Fibroblast of lung (primary cell): ENCODE measurements at regions not wholly inside any gene's neighbourhood (a gene's known extent, or its start where the extent isn't known, plus 50 kb on each side); places are given as distances from the start of the nearest gene placed in this dataset.

Experiments used
- DNase-seq, 2 donors: peaks; one replicate each; pipeline versions ENCODE4 v3.0.0 to v3.0.0-alpha.2; 2010; ENCODE audit warnings: low read depth in 2 of 2
- H2AFZ ChIP-seq: 2 replicates; pipeline ENCODE4 v1.5.1; 2012; ENCODE audit warnings: low read length, control low read depth, inconsistent platforms
- H3K27ac ChIP-seq: 2 replicates; pipeline ENCODE4 v1.5.1; 2011; ENCODE audit warnings: low read length, control low read depth; ENCODE audit not compliant: insufficient read depth
- H3K27me3 ChIP-seq: 2 replicates; pipeline ENCODE4 v1.5.1; 2011; ENCODE audit warnings: mild to moderate bottlenecking, low read length; ENCODE audit not compliant: control insufficient read depth, insufficient read depth
- H3K36me3 ChIP-seq: 2 replicates; pipeline ENCODE4 v1.5.1; 2011; ENCODE audit warnings: low read length; ENCODE audit not compliant: control insufficient read depth, insufficient read depth
- H3K4me1 ChIP-seq: 2 replicates; pipeline ENCODE4 v1.5.1; 2011; ENCODE audit warnings: low read length; ENCODE audit not compliant: control insufficient read depth, insufficient read depth; ENCODE audit errors: extremely low read depth
- H3K4me2 ChIP-seq: 2 replicates; pipeline ENCODE4 v1.5.1; 2011; ENCODE audit warnings: low read length, control low read depth; ENCODE audit not compliant: insufficient read depth; ENCODE audit errors: extremely low read depth
- H3K4me3 ChIP-seq, 4 experiments: fragments of 200-600 bp in 1 of 4; sonication (generic) in 1 of 4; replicated peaks in 1 of 4; 2 replicates each; pipeline ENCODE4 v1.5.1; 2011 to 2016; ENCODE audit warnings: low read length in 4 of 4, low read depth in 3 of 4, mild to moderate bottlenecking in 3 of 4, control low read depth in 2 of 4, inconsistent platforms in 1 of 4, mixed read lengths in 1 of 4; ENCODE audit not compliant: insufficient read depth in 1 of 4; ENCODE audit errors: control extremely low read depth in 1 of 4
- H3K79me2 ChIP-seq: 2 replicates; pipeline ENCODE4 v1.5.1; 2012; ENCODE audit warnings: mild to moderate bottlenecking, low read length, inconsistent platforms; ENCODE audit not compliant: control insufficient read depth, insufficient read depth
- H3K9ac ChIP-seq: 2 replicates; pipeline ENCODE4 v1.5.1; 2011; ENCODE audit warnings: mild to moderate bottlenecking, low read length, control low read depth; ENCODE audit not compliant: insufficient read depth
- H3K9me3 ChIP-seq: 2 replicates; pipeline ENCODE4 v1.5.1; 2012; ENCODE audit warnings: low read depth, low read length; ENCODE audit not compliant: control insufficient read depth, insufficient read depth
- H4K20me1 ChIP-seq: 2 replicates; pipeline ENCODE4 v1.5.1; 2011; ENCODE audit warnings: low read length; ENCODE audit not compliant: control insufficient read depth, insufficient read depth; ENCODE audit errors: extremely low read depth
- CTCF ChIP-seq, 2 donors: IDR thresholded peaks in 1 of 2; conservative IDR thresholded peaks in 1 of 2; 1 replicate in 1 of 2; 2 replicates in 1 of 2; pipeline ENCODE4 v1.5.1; 2011 to 2012; ENCODE audit warnings: low read length in 2 of 2, control low read depth in 1 of 2, inconsistent platforms in 1 of 2, low read depth in 1 of 2, mild to moderate bottlenecking in 1 of 2
- EZH2 ChIP-seq: IDR thresholded peaks from 2 replicates; pipeline ENCODE4 v1.5.1; 2012; ENCODE audit warnings: low read length, control low read depth, mild to moderate bottlenecking; ENCODE audit errors: missing control alignments

- Histone ChIP-seq H3K9ac (no peak overlapping the region), H3K36me3 (no peaks in the 10 kb centered on the region), H3K9me3 (no peaks in the 10 kb centered on the region), H2AFZ (no peak overlapping the region), H4K20me1 (no peaks in the 10 kb centered on the region), H3K27me3 (no peaks in the 10 kb centered on the region), H3K79me2 (no peaks in the 10 kb centered on the region), H3K4me1 (no peaks in the 10 kb centered on the region), H3K4me2 (no peak overlapping the region), H3K4me3 (no peak overlapping the region), H3K27ac (no peak overlapping the region)
- no peak for DNase-seq
- TF ChIP-seq EZH2, result no peak
- TF ChIP-seq CTCF (conservative IDR thresholded peaks at IDR 0.05 in 1 of 2, IDR thresholded peaks at IDR 0.05 in 1 of 2; ENCODE audit: low read depth in 1 of 2, low read length in 2 of 2), result no peak
These were observed 379.2 kb upstream of the CELF4 start for GRCh38 chr18:37944700-37945270.

DNA sequence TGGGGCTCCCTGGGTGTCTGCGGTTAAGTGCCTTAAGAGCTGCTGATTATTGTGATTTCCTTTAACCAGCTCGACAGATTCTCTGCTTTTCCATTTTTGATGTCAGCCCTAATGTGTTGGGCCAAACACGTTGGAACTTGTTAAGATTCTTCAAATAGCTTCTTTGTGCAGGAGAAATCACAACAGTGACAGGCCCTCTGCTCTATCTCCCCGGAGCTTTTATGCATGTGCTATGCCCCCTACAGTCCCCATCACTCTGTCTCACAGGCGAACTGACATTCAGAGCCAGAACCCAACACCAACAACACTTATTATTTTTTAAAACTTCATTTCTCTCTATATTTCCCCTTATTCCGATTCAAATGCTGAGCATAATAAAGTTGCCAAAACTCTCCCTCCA, 371.7 kb upstream of the CELF4 start:
- no peaks in the 10 kb centered on the region for H3K36me3 ChIP-seq

DNA sequence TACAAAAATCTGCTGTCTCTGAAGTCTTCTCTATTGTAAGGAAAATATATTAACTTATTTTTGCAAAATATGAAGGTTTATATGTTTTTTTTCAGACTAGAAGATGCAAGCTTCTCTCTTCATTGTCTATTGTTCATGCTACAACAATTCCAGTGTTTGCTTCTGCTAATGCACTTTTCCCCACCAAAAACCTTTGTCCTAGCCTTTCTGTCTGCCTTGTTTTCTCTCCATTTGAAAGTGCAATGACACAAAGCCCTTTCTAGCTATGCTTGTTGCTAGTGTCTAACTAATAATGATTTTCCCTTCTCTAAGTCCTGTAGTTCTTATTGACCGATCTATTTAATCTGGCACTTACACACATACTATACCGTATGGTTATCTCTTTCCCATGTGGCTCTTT, 369.5 kb upstream of the CELF4 start:
- no peak for DNase-seq
- Histone ChIP-seq H4K20me1 (no peaks in the 10 kb centered on the region), H3K79me2 (no peaks in the 10 kb centered on the region), H3K4me1 (no peaks in the 10 kb centered on the region), H3K4me3 (no peak overlapping the region), H3K9me3 (no peaks in the 10 kb centered on the region), H3K36me3 (no peaks in the 10 kb centered on the region), H3K9ac (no peak overlapping the region), H3K27me3 (no peaks in the 10 kb centered on the region), H3K4me2 (no peak overlapping the region), H2AFZ (no peak overlapping the region), H3K27ac (no peak overlapping the region)
- TF ChIP-seq CTCF (conservative IDR thresholded peaks at IDR 0.05 in 1 of 2, IDR thresholded peaks at IDR 0.05 in 1 of 2; ENCODE audit: low read depth in 1 of 2, low read length in 2 of 2) (no peak), EZH2 (no peak)

More for the DNA sequence above, 371.7 kb upstream of the CELF4 start:
- H4K20me1 ChIP-seq, result no peaks in the 10 kb centered on the region
- no peak for TF ChIP-seq EZH2
- TF ChIP-seq CTCF (conservative IDR thresholded peaks at IDR 0.05 in 1 of 2, IDR thresholded peaks at IDR 0.05 in 1 of 2; ENCODE audit: low read depth in 1 of 2, low read length in 2 of 2), result no peak
- no peak overlapping the region for H3K27ac ChIP-seq
- H3K4me3 ChIP-seq, result no peak overlapping the region
- no peaks in the 10 kb centered on the region for H3K4me1 ChIP-seq
- DNase-seq, result no peak
- no peak overlapping the region for H2AFZ ChIP-seq
- no peaks in the 10 kb centered on the region for H3K27me3 ChIP-seq
- H3K4me2 ChIP-seq, result no peak overlapping the region
- no peaks in the 10 kb centered on the region for H3K9me3 ChIP-seq
- no peaks in the 10 kb centered on the region for H3K79me2 ChIP-seq
- H3K9ac ChIP-seq, result no peak overlapping the region
